Glomerular endothelial cell (primary cell): ENCODE measurements at regions not wholly inside any gene's neighbourhood (a gene's known extent, or its start where the extent isn't known, plus 50 kb on each side); places are given as distances from the start of the nearest gene placed in this dataset.

Source experiments
- DNase-seq: peaks from one replicate; pipeline ENCODE4 v3.0.0-alpha.2; 2011; ENCODE audit warnings: low read depth, low spot score; ENCODE audit errors: extremely low read depth

- DNase-seq: no peak
These were observed 53.4 kb upstream of the DLK1 start for GRCh38 chr14:100673085-100673806.

- no peak for DNase-seq
These were observed 52.9 kb upstream of the DLK1 start for GRCh38 chr14:100673807-100674154.

GRCh38 chr14:100674428-100674827 is 52.3 kb upstream of the DLK1 start:
- no peak for DNase-seq

GRCh38 chr14:100674897-100675619 is 51.6 kb upstream of the DLK1 start:
- DNase-seq: no peak

GRCh38 chr14:100675699-100676684 is 50.7 kb upstream of the DLK1 start:
- DNase-seq: no peak
